GM23338 (cell line): ENCODE measurements at regions not wholly inside any gene's neighbourhood (a gene's known extent, or its start where the extent isn't known, plus 50 kb on each side); places are given as distances from the start of the nearest gene placed in this dataset.
A peak's percentile ranks its signal among the peaks of the same experiment; 100 is the strongest.

Experiments
- ATAC-seq: fragments of 200-7000 bp; cut with Tn5 transposase; 3 replicates; pipeline ENCODE4 v1.9.1; 2020
- DNase-seq: peaks from one replicate; pipeline ENCODE4 v3.0.0-alpha.2; 2015; ENCODE audit warnings: low spot score
- H2AFZ ChIP-seq: fragments of 200-600 bp; sonication (generic); 2 replicates; pipeline ENCODE4 v1.8.0; 2016; ENCODE audit warnings: antibody characterized with exemption, mild to moderate bottlenecking, moderate library complexity
- H3F3A ChIP-seq: fragments of 200-600 bp; sonication (generic); replicated peaks from 2 replicates; pipeline ENCODE4 v1.8.0; 2017; ENCODE audit warnings: antibody characterized with exemption, mixed run types, low read depth
- H3K27ac ChIP-seq: fragments of 200-600 bp; sonication (generic); 2 replicates; pipeline ENCODE4 v1.6.1; 2016; ENCODE audit warnings: low read depth
- H3K27me3 ChIP-seq: fragments of 200-600 bp; sonication (generic); 2 replicates; pipeline ENCODE4 v1.8.0; 2016; ENCODE audit warnings: mild to moderate bottlenecking, mixed run types, moderate library complexity; ENCODE audit not compliant: insufficient read depth
- H3K36me3 ChIP-seq: fragments of 200-600 bp; sonication (generic); 2 replicates; pipeline ENCODE4 v1.8.0; 2016; ENCODE audit warnings: mild to moderate bottlenecking; ENCODE audit not compliant: insufficient read depth
- H3K4me1 ChIP-seq: fragments of 200-600 bp; sonication (generic); 2 replicates; pipeline ENCODE4 v1.8.0; 2016; ENCODE audit warnings: mild to moderate bottlenecking, moderate library complexity; ENCODE audit not compliant: insufficient read depth
- H3K4me2 ChIP-seq: fragments of 200-600 bp; sonication (generic); 2 replicates; pipeline ENCODE4 v1.7.1; 2017; ENCODE audit warnings: mixed run types
- H3K4me3 ChIP-seq: fragments of 200-600 bp; sonication (generic); 2 replicates; pipeline ENCODE4 v1.6.1; 2016; ENCODE audit warnings: mixed run types
- H3K79me2 ChIP-seq: fragments of 200-600 bp; sonication (generic); replicated peaks from 2 replicates; pipeline ENCODE4 v1.8.0; 2017; ENCODE audit warnings: mild to moderate bottlenecking; ENCODE audit not compliant: insufficient read depth
- H3K9me2 ChIP-seq: fragments of 200-600 bp; sonication (generic); 2 replicates; pipeline ENCODE4 v1.8.0; 2017; ENCODE audit not compliant: insufficient read depth
- H4K20me1 ChIP-seq: fragments of 200-600 bp; sonication (generic); replicated peaks from 2 replicates; pipeline ENCODE4 v1.8.0; 2017; ENCODE audit warnings: mild to moderate bottlenecking; ENCODE audit not compliant: insufficient read depth
- H3K27ac Mint-ChIP-seq: 2 replicates; pipeline ENCODE4 v1.8.0; 2020; ENCODE audit warnings: inconsistent platforms, mild to moderate bottlenecking, moderate library complexity, mixed read lengths
- H3K27me3 Mint-ChIP-seq: 3 replicates; pipeline ENCODE4 v1.8.0; 2022; ENCODE audit warnings: low read depth, mild to moderate bottlenecking, moderate library complexity, mixed read lengths, inconsistent platforms; ENCODE audit not compliant: insufficient read depth, poor library complexity
- H3K36me3 Mint-ChIP-seq: 3 replicates; pipeline ENCODE4 v1.8.0; 2021; ENCODE audit warnings: low read depth, mild to moderate bottlenecking, inconsistent platforms, moderate library complexity, mixed read lengths
- H3K4me1 Mint-ChIP-seq: 3 replicates; pipeline ENCODE4 v1.8.0; 2020; ENCODE audit warnings: mild to moderate bottlenecking, inconsistent platforms, mixed read lengths
- H3K4me3 Mint-ChIP-seq: 3 replicates; pipeline ENCODE4 v1.8.0; 2021; ENCODE audit warnings: moderate library complexity, mild to moderate bottlenecking, inconsistent platforms, mixed read lengths
- H3K9me3 Mint-ChIP-seq: 3 replicates; pipeline ENCODE4 v1.8.0; 2020; ENCODE audit warnings: moderate library complexity, mild to moderate bottlenecking, inconsistent platforms, mixed read lengths
- CREB1 ChIP-seq: fragments of 250-450 bp; sonication (Bioruptor Pico); IDR thresholded peaks from 2 replicates; pipeline ENCODE4 v1.5.0; 2020; ENCODE audit warnings: low read depth, mild to moderate bottlenecking, moderate library complexity
- EZH2phosphoT487 ChIP-seq: fragments of 200-600 bp; sonication (generic); IDR thresholded peaks from one replicate; pipeline ENCODE4 v1.8.1; 2018; ENCODE audit warnings: antibody characterized with exemption; ENCODE audit not compliant: unreplicated experiment
- NANOG ChIP-seq: IDR thresholded peaks from 2 replicates; pipeline ENCODE4 v1.6.1; 2016; ENCODE audit warnings: antibody characterized with exemption, borderline replicate concordance
- POLR2AphosphoS5 ChIP-seq: IDR thresholded peaks from 2 replicates; pipeline ENCODE4 v1.6.1; 2016; ENCODE audit warnings: antibody characterized with exemption, low read depth
- ZNF331 ChIP-seq: fragments of 250-450 bp; sonication (Bioruptor Pico); IDR thresholded peaks from 2 replicates; pipeline ENCODE4 v1.5.0; 2020; ENCODE audit warnings: low read depth, mild to moderate bottlenecking, moderate library complexity
- TF ChIP-seq, protein P1 (sequence below): fragments of 250-450 bp; sonication (Bioruptor Pico); IDR thresholded peaks from 2 replicates; pipeline ENCODE4 v1.5.0; 2020; ENCODE audit warnings: mild to moderate bottlenecking, moderate library complexity

DNA sequence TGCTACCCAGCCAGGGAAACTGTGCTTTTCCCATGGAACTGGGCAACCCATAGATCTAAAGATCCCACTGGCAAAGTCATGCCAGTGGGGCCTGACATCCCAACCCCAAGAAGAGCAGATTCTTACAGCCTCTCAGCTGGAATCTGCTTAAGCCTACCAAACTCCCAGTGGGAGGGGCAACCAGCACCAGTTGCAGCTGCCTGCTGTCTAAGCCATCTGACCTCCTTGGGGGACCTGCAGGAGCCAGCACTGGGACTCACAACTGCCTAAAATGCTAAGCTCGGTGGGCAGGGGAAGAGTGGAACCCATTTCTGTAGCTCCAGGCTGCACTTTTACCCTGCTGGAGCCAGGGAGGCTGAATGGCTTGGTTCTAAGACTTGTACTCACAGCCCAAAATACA, 770.7 kb upstream of the SLC8A1 start (continued):
- TF ChIP-seq, protein P1, sequence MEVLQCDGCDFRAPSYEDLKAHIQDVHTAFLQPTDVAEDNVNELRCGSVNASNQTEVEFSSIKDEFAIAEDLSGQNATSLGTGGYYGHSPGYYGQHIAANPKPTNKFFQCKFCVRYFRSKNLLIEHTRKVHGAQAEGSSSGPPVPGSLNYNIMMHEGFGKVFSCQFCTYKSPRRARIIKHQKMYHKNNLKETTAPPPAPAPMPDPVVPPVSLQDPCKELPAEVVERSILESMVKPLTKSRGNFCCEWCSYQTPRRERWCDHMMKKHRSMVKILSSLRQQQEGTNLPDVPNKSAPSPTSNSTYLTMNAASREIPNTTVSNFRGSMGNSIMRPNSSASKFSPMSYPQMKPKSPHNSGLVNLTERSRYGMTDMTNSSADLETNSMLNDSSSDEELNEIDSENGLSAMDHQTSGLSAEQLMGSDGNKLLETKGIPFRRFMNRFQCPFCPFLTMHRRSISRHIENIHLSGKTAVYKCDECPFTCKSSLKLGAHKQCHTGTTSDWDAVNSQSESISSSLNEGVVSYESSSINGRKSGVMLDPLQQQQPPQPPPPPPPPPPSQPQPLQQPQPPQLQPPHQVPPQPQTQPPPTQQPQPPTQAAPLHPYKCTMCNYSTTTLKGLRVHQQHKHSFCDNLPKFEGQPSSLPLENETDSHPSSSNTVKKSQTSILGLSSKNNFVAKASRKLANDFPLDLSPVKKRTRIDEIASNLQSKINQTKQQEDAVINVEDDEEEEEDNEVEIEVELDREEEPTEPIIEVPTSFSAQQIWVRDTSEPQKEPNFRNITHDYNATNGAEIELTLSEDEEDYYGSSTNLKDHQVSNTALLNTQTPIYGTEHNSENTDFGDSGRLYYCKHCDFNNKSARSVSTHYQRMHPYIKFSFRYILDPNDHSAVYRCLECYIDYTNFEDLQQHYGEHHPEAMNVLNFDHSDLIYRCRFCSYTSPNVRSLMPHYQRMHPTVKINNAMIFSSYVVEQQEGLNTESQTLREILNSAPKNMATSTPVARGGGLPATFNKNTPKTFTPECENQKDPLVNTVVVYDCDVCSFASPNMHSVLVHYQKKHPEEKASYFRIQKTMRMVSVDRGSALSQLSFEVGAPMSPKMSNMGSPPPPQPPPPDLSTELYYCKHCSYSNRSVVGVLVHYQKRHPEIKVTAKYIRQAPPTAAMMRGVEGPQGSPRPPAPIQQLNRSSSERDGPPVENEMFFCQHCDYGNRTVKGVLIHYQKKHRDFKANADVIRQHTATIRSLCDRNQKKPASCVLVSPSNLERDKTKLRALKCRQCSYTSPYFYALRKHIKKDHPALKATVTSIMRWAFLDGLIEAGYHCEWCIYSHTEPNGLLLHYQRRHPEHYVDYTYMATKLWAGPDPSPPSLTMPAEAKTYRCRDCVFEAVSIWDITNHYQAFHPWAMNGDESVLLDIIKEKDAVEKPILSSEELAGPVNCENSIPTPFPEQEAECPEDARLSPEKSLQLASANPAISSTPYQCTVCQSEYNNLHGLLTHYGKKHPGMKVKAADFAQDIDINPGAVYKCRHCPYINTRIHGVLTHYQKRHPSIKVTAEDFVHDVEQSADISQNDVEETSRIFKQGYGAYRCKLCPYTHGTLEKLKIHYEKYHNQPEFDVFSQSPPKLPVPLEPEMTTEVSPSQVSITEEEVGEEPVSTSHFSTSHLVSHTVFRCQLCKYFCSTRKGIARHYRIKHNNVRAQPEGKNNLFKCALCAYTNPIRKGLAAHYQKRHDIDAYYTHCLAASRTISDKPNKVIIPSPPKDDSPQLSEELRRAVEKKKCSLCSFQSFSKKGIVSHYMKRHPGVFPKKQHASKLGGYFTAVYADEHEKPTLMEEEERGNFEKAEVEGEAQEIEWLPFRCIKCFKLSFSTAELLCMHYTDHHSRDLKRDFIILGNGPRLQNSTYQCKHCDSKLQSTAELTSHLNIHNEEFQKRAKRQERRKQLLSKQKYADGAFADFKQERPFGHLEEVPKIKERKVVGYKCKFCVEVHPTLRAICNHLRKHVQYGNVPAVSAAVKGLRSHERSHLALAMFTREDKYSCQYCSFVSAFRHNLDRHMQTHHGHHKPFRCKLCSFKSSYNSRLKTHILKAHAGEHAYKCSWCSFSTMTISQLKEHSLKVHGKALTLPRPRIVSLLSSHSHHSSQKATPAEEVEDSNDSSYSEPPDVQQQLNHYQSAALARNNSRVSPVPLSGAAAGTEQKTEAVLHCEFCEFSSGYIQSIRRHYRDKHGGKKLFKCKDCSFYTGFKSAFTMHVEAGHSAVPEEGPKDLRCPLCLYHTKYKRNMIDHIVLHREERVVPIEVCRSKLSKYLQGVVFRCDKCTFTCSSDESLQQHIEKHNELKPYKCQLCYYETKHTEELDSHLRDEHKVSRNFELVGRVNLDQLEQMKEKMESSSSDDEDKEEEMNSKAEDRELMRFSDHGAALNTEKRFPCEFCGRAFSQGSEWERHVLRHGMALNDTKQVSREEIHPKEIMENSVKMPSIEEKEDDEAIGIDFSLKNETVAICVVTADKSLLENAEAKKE (CRISPR knock-in tag), result no peak

DNA sequence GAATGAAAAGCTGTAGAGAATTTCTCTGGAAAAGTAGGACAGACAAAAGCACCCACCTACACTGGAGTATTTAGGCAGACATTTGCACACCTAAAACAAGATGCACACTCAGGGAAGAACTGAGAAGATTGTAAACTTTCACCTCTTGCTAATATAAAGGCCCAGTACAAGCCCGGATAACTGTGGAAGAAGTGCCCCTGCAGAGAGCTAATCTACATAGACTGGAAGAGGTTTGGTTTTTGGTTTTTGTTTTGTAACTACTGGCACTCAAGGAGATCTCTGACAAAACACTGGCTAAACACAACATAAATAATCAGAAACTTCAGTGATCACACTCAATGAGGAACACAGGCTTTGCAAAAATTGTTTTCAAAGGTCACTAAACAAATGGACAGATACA, 782.2 kb upstream of the SLC8A1 start:
- H3K27ac ChIP-seq, result peak overlapping the region; percentile 12; the same call in 1 of the 2 replicates
- H3K4me3 ChIP-seq, result no peak overlapping the region
- no peaks in the 10 kb centered on the region for H4K20me1 ChIP-seq
- DNase-seq (peak; percentile 50), ATAC-seq (peak; percentile 84)
- peaks cover 18% of the 10 kb centered on the region; the same call in 2 of the 3 replicates for H3K4me1 Mint-ChIP-seq
- H3K27ac Mint-ChIP-seq, result peak overlapping the region; percentile 79; the same call in 1 of the 2 replicates
- H3K4me3 Mint-ChIP-seq, result no peak overlapping the region
- peaks cover 10% of the 10 kb centered on the region; the same call in 2 of the 3 replicates for H3K9me3 Mint-ChIP-seq
- no peaks in the 10 kb centered on the region for H3K36me3 ChIP-seq
- H3K4me1 ChIP-seq, result peaks cover 17% of the 10 kb centered on the region; the same call in 1 of the 2 replicates
- H3K9me2 ChIP-seq, result no peaks in the 10 kb centered on the region; the same call in 1 of the 2 replicates
- H3K27me3 ChIP-seq, result no peaks in the 10 kb centered on the region
- peaks cover 9% of the 10 kb centered on the region; the same call in 2 of the 3 replicates for H3K36me3 Mint-ChIP-seq
- peak overlapping the region; percentile 23 for H3K4me2 ChIP-seq
- no peaks in the 10 kb centered on the region for H3K79me2 ChIP-seq
- H3F3A ChIP-seq, result no peaks in the 10 kb centered on the region
- no peak for TF ChIP-seq NANOG
- TF ChIP-seq, protein P1 (CRISPR knock-in tag), result no peak
- no peak for TF ChIP-seq POLR2AphosphoS5
- 0 out of 2 replicates have a peak, but pooled peaks have one; percentile 19 for TF ChIP-seq ZNF331
- no peak for TF ChIP-seq CREB1 (CRISPR knock-in tag)
- TF ChIP-seq EZH2phosphoT487, result no peak
- H2AFZ ChIP-seq, result no peak overlapping the region; the same call in 1 of the 2 replicates
- peaks cover 4% of the 10 kb centered on the region for H3K27me3 Mint-ChIP-seq
